Posterior cingulate gyrus (tissue), 11 donors: ENCODE measurements at regions not wholly inside any gene's neighbourhood (a gene's known extent, or its start where the extent isn't known, plus 50 kb on each side); places are given as distances from the start of the nearest gene placed in this dataset.

ENCODE experiments used
- DNase-seq, 10 donors: peaks; one replicate each; pipeline versions ENCODE4 v3.0.0 to v3.0.0-alpha.2; 2020 to 2021; ENCODE audit warnings: mixed read lengths in 3 of 10
- intact Hi-C: fragments of 100-400 bp; cut with DNase I; formaldehyde crosslinking; loops from one replicate; pipeline ENCODE4 v1.15.1; 2023

- intact Hi-C loops = no loop called here
- no peak for DNase-seq
Observed at GRCh38 chr6:1068068-1068467, 243.8 kb upstream of the FOXQ1 start.

DNA sequence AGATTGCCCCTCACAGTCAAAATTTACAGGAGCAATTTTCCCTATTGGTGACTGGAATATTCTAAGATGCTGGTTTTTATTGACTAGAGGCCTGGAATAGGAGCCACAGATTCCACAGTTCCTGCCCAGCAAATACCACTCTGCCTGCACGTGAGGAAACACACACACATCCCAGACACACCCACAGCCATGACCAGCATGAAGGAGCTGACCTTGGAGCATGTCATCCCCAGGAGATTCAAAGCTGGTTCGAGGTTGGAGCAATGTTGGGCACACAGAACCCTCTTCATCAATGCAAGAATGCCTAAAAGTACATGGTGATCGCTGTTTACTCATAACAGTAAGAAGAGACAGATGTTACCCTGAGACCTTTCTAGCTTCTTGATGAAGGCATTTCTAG, 244.6 kb upstream of the FOXQ1 start:
- intact Hi-C loops = no loop called here
- DNase-seq = no peak

DNA sequence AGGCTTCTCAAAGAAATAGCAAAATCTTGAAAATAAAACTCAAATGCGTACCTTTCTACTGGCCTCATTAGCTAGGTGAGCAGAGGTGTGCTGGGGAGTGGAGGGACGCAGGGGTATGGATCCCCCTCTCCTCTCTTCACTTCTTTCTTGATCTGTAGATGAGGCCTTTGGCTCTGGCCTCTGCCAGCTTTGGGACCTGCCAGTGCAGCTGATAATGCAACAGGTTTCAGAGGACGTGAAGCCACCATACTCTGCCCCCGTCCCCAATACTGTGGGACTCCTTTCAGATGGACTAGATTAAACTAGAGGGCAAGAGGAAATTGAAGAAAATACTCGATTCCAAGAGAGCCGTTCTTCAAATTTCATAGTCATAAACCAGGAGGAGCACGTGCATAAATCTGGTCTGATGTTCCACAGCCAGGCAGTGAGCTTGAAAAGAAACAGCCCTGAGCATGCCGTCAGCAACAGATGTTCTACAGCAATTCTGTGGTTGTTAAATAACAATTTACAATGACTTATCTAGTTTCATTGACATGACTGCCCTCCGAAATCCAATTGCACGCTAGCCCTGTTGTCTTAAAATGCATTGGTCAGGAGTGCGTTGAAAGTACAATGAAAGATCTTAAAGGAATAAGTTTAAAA, 245.3 kb upstream of the FOXQ1 start:
- intact Hi-C loops = no loop called here
- no peak for DNase-seq

- no peak for DNase-seq
- intact Hi-C loops = no loop called here
Observed at GRCh38 chr6:1065986-1066385, 245.9 kb upstream of the FOXQ1 start.

GRCh38 chr6:1063671-1064355, 248.1 kb upstream of the FOXQ1 start:
- DNase-seq = no peak
- intact Hi-C loops = no loop called here

- DNase-seq = no peak
- intact Hi-C loops = no loop called here
Observed at GRCh38 chr6:1062786-1063545, 248.9 kb upstream of the FOXQ1 start.

DNA sequence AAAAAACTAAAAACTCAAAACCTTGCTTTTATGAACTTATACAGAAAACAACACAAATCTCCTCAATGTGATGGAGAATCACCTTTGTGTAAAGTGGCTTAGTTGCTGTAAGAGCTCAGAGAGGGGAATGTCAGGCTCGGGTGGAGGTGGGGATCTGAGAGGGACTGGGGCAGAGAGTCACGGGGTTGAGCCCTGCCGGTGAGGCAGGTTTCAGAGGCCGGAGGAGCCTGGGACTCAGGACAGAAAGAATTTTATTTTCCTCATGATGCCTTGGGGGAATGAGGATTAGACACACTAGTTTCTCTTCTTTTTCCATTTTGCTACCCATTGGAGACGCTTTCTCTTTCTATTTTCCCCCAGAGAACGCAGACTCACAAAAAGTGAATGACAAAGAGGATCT, 252.3 kb upstream of the FOXQ1 start:
- DNase-seq = no peak
- intact Hi-C loops = no loop called here

DNA sequence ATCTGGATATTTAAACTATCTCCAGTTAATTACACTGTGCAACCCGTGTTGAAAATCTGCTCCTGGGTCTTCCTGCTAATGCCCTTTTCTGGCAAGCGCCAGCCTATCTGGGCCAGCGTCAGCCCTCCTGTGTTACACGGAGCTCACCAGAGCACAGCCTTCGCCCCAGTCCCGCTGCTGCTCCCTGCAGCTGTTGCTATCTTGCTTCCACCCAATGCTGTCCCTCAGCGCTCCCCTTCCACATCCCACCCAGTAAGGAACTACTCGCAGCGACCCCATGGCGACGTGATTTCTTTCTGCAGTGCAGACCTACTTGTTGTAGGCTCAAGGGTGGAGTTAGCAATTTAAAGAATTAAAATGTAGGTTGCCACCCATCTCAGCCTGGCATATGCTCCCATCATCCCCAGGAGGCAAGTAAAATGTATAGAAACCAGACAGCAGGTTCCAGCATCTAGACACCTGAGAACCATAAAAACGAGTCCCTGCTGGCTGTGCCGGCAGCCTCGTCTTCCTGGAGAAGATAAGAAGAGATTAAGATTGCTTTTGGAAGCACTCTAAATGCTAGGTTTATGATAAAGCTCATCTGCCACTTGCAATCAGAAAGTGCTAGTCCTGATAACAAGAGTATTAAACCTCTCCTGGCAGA, 254.3 kb upstream of the FOXQ1 start:
- no peak for DNase-seq
- intact Hi-C loops = no loop called here

DNA sequence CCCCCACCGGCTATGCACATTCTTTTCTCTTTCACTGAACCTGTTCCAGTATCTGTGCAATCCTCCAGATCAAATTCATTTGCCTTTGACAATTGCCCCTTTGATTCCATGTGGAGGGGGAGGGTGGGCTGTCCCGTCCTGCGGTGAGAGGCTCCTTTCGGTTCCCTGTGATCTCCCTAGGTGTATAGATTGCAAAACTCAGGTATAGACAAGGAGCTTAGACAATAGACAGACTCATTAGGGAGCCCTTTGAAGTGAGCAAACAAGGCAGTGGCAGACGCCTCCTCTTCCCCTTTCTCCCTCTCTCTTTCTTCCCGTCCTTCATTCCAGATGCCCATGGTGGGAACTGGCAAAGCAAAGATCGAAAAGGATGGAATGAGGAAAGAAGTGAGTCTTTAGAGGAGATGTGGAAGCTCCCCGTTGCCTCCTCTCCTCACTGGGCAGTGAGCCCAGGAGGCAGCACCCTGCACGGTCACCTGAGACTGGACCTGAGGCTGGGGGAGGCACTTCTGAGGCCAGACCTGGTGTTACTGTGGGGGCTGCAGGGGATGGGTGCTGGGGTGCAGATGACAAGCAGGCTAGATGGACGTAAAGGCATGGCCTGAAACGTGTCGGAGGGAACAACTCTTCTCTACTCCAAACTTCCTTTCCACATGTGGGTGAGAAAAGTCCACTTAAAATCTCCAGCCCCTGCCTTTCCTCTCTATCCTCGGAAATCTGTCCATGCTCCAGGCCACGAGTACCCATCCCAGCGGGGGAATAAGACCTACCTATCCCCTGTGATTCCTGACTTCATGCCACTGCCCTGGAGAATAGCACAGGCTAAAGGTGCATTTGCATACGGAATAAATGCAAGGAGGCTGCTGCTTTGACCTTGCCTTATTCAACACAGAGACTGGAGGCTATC, 256.6 kb upstream of the FOXQ1 start:
- intact Hi-C loops = no loop called here
- no peak for DNase-seq

GRCh38 chr6:1054653-1055014, 257.3 kb upstream of the FOXQ1 start:
- no peak for DNase-seq
- intact Hi-C loops = no loop called here

DNA sequence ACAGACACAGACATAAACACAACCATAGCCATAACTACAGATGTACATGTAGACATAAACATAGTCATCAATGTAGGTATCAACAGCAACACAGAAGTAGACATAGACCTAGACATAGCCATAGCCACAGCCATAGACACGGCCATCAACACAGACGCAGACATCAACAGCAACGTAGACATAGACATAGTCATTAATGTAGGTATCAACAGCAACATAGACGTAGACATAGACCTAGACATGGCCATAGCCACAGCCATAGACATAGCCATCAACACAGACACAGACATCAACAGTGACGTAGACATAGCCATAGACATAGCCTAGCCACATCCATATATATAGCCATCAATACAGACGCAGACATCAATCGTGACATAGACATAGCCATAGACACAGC, 258.3 kb upstream of the FOXQ1 start:
- intact Hi-C loops = no loop called here
- no peak for DNase-seq

- no peak for DNase-seq
- intact Hi-C loops = no loop called here
Observed at GRCh38 chr6:1052262-1052661, 259.6 kb upstream of the FOXQ1 start.

DNA sequence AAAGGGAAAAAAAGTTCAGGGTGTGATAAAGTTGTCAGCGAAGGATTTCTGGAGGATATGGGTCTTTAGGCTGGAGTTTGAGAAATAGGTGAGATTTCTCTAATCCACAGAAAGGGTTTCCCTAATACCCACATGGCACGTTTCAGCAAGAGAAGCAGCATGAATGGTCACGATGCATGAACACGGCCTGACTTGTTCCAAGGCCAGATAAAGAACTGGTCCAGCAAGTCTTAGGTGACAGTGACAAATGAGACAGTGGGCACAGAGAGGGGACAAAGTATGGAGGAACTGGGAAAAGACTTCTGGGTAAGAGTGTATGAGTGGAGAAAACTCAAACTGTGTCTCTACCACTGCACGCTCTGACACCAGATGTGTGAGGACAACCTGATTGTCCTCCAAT, 262.0 kb upstream of the FOXQ1 start:
- intact Hi-C loops = no loop called here
- no peak for DNase-seq

- no peak for DNase-seq
- intact Hi-C loops = no loop called here
Observed at GRCh38 chr6:1049170-1049569, 262.7 kb upstream of the FOXQ1 start.

GRCh38 chr6:1047981-1048541, 263.8 kb upstream of the FOXQ1 start:
- intact Hi-C loops = no loop called here
- DNase-seq = no peak

GRCh38 chr6:1045239-1045638, 266.7 kb upstream of the FOXQ1 start:
- no peak for DNase-seq
- intact Hi-C loops = no loop called here

GRCh38 chr6:1044040-1044836, 267.7 kb upstream of the FOXQ1 start:
- no peak for DNase-seq
- intact Hi-C loops = no loop called here

- DNase-seq = no peak
- intact Hi-C loops = no loop called here
Observed at GRCh38 chr6:1043458-1043836, 268.5 kb upstream of the FOXQ1 start.
